ENCODE measurements at regions not wholly inside any gene's neighbourhood (a gene's known extent, or its start where the extent isn't known, plus 50 kb on each side); places are given as distances from the start of the nearest gene placed in this dataset.
"Not testable (repeated sequence)": the region's sequence is repeated elsewhere in the genome, so short reads cannot be mapped to it uniquely, and the experiment has no call there.

GRCh38 chr4:188658958-188659522 is 519.8 kb downstream of the TRIML1 start:
- H3K4me1 ChIP-seq (ENCODE audit: control insufficient read depth in 1 of 2, insufficient read depth in 1 of 2, low read depth in 1 of 2, low read length in 1 of 2) = no peaks in the 10 kb centered on the region
- H3K27me3 ChIP-seq = no peaks in the 10 kb centered on the region
- H3K27ac ChIP-seq = no peak overlapping the region
- H3K9me3 ChIP-seq = no peaks in the 10 kb centered on the region
- no peak overlapping the region for H3K4me3 ChIP-seq (ENCODE audit: low read depth in 1 of 2, low read length in 1 of 2)
- no peaks in the 10 kb centered on the region for H3K36me3 ChIP-seq
- TF ChIP-seq CTCF (IDR thresholded peaks at IDR 0.05) = no peak

GRCh38 chr4:188660796-188661195 is 521.6 kb downstream of the TRIML1 start:
- Histone ChIP-seq H3K27ac (no peak overlapping the region), H3K27me3 (no peaks in the 10 kb centered on the region), H3K4me3 (ENCODE audit: low read depth in 1 of 2, low read length in 1 of 2) (no peak overlapping the region), H3K4me1 (ENCODE audit: control insufficient read depth in 1 of 2, insufficient read depth in 1 of 2, low read depth in 1 of 2, low read length in 1 of 2) (no peaks in the 10 kb centered on the region), H3K36me3 (no peaks in the 10 kb centered on the region), H3K9me3 (no peaks in the 10 kb centered on the region)
- no peak for TF ChIP-seq CTCF (IDR thresholded peaks at IDR 0.05)

GRCh38 chr4:188661502-188661901 is 522.3 kb downstream of the TRIML1 start:
- Histone ChIP-seq H3K27ac (no peak overlapping the region), H3K4me1 (ENCODE audit: control insufficient read depth in 1 of 2, insufficient read depth in 1 of 2, low read depth in 1 of 2, low read length in 1 of 2) (no peaks in the 10 kb centered on the region), H3K27me3 (no peaks in the 10 kb centered on the region), H3K4me3 (ENCODE audit: low read depth in 1 of 2, low read length in 1 of 2) (no peak overlapping the region), H3K9me3 (no peaks in the 10 kb centered on the region), H3K36me3 (no peaks in the 10 kb centered on the region)
- TF ChIP-seq CTCF (IDR thresholded peaks at IDR 0.05) = no peak

- H3K27ac ChIP-seq = no peak overlapping the region
- TF ChIP-seq CTCF (IDR thresholded peaks at IDR 0.05) = no peak
- H3K4me1 ChIP-seq (ENCODE audit: control insufficient read depth in 1 of 2, insufficient read depth in 1 of 2, low read depth in 1 of 2, low read length in 1 of 2) = no peaks in the 10 kb centered on the region
- H3K27me3 ChIP-seq = no peaks in the 10 kb centered on the region
- H3K4me3 ChIP-seq (ENCODE audit: low read depth in 1 of 2, low read length in 1 of 2) = no peak overlapping the region
- no peaks in the 10 kb centered on the region for H3K9me3 ChIP-seq
- H3K36me3 ChIP-seq = no peaks in the 10 kb centered on the region
These were observed 524.1 kb downstream of the TRIML1 start for GRCh38 chr4:188663369-188663768.

- H3K4me3 ChIP-seq (ENCODE audit: low read depth in 1 of 2, low read length in 1 of 2) = no peak overlapping the region
- TF ChIP-seq CTCF (IDR thresholded peaks at IDR 0.05) = no peak
- no peaks in the 10 kb centered on the region for H3K9me3 ChIP-seq
- H3K27ac ChIP-seq = no peak overlapping the region
- no peaks in the 10 kb centered on the region for H3K36me3 ChIP-seq
- H3K4me1 ChIP-seq (ENCODE audit: control insufficient read depth in 1 of 2, insufficient read depth in 1 of 2, low read depth in 1 of 2, low read length in 1 of 2) = no peaks in the 10 kb centered on the region
- H3K27me3 ChIP-seq = no peaks in the 10 kb centered on the region
These were observed 526.5 kb downstream of the TRIML1 start for GRCh38 chr4:188665491-188666457.

- H3K36me3 ChIP-seq; H3K4me3 ChIP-seq (ENCODE audit: low read depth in 1 of 2, low read length in 1 of 2); H3K4me1 ChIP-seq (ENCODE audit: control insufficient read depth in 1 of 2, insufficient read depth in 1 of 2, low read depth in 1 of 2, low read length in 1 of 2); H3K9me3 ChIP-seq; H3K27me3 ChIP-seq; H3K27ac ChIP-seq: not testable (repeated sequence)
These were observed 539.5 kb downstream of the TRIML1 start for GRCh38 chr4:188678691-188679090.

Measured in neutrophil (primary cell).